ENCODE measurements at regions not wholly inside any gene's neighbourhood (a gene's known extent, or its start where the extent isn't known, plus 50 kb on each side); places are given as distances from the start of the nearest gene placed in this dataset.

DNA sequence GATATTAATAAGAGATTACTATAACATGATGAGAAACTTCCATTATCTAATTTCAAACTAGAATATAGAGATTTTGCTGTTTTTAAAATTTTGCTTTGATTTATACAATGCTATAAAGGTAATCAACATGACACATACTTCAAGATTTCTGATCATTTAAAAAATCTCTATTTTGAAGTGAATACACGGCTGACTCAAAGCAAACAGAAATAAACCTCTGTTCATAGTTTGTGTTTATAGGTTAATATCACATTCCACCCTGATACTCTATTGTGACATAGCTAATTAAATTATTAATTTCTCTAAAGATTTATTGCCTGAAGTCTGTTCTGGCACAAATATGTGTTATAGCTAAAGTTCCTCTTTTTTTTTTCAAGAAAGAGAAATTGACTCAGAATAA lies 349.2 kb downstream of the TLL1 start:
- no peak overlapping the region for H3K27ac ChIP-seq (ENCODE audit: low read depth, low read length)
- H3K4me2 ChIP-seq (ENCODE audit: low read depth, low read length, poor library complexity, severe bottlenecking): no peak overlapping the region
- H3K36me3 ChIP-seq (ENCODE audit: low read length): no peaks in the 10 kb centered on the region
- H3K79me2 ChIP-seq (ENCODE audit: insufficient read depth, low read length): no peaks in the 10 kb centered on the region
- H3K9me2 ChIP-seq (replicated peaks; ENCODE audit: insufficient read depth, low read length): no peaks in the 10 kb centered on the region
- H3K9ac ChIP-seq (ENCODE audit: low read length): no peak overlapping the region
- H3K4me3 ChIP-seq (ENCODE audit: insufficient read depth, low read length, poor library complexity, severe bottlenecking): no peak overlapping the region
- H3K27me3 ChIP-seq (ENCODE audit: low read length): no peaks in the 10 kb centered on the region
- no peaks in the 10 kb centered on the region for H3K9me3 ChIP-seq (ENCODE audit: insufficient read depth, low read length)
- no peaks in the 10 kb centered on the region for H3F3A ChIP-seq (ENCODE audit: insufficient read depth)
- no peak for TF ChIP-seq EZH2phosphoT487 (conservative IDR thresholded peaks at IDR 0.05; ENCODE audit: low read length)
- TF ChIP-seq, protein P1, sequence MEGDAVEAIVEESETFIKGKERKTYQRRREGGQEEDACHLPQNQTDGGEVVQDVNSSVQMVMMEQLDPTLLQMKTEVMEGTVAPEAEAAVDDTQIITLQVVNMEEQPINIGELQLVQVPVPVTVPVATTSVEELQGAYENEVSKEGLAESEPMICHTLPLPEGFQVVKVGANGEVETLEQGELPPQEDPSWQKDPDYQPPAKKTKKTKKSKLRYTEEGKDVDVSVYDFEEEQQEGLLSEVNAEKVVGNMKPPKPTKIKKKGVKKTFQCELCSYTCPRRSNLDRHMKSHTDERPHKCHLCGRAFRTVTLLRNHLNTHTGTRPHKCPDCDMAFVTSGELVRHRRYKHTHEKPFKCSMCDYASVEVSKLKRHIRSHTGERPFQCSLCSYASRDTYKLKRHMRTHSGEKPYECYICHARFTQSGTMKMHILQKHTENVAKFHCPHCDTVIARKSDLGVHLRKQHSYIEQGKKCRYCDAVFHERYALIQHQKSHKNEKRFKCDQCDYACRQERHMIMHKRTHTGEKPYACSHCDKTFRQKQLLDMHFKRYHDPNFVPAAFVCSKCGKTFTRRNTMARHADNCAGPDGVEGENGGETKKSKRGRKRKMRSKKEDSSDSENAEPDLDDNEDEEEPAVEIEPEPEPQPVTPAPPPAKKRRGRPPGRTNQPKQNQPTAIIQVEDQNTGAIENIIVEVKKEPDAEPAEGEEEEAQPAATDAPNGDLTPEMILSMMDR (IDR thresholded peaks at IDR 0.05; ENCODE audit: insufficient read depth, low read length, poor library complexity, severe bottlenecking): no peak
- no peak overlapping the region for H2AFZ ChIP-seq (ENCODE audit: low read depth, low read length, severe bottlenecking)
- no peaks in the 10 kb centered on the region for H4K20me1 ChIP-seq (ENCODE audit: low read depth, low read length)

DNA sequence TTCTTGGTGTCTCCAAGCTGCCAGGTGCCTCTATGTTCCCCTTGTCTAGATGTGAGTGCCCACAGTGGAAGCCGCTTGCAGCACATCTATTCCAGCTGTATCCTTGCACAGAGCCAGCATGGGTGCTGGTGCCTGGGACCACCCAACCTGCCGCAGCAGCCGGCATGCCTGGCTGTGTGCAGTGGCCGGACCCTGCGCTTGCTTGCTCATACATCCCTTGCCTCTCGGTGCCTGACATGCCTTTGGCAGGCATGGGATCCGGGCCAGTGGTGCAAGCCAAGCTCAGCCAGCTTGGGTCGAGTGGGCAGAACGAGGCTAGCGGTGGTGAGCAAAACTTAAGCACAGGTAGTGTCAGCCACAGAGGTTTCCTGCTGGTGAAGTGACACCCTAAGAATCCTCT lies 355.1 kb downstream of the TLL1 start:
- Histone ChIP-seq H3K27ac (ENCODE audit: low read depth, low read length) (no peak overlapping the region), H4K20me1 (ENCODE audit: low read depth, low read length) (no peaks in the 10 kb centered on the region), H3K4me3 (ENCODE audit: insufficient read depth, low read length, poor library complexity, severe bottlenecking) (no peak overlapping the region), H3F3A (ENCODE audit: insufficient read depth) (no peaks in the 10 kb centered on the region), H3K27me3 (ENCODE audit: low read length) (no peaks in the 10 kb centered on the region), H3K9me3 (ENCODE audit: insufficient read depth, low read length) (no peaks in the 10 kb centered on the region), H3K4me2 (ENCODE audit: low read depth, low read length, poor library complexity, severe bottlenecking) (no peak overlapping the region), H3K36me3 (ENCODE audit: low read length) (no peaks in the 10 kb centered on the region), H2AFZ (ENCODE audit: low read depth, low read length, severe bottlenecking) (no peak overlapping the region), H3K79me2 (ENCODE audit: insufficient read depth, low read length) (no peaks in the 10 kb centered on the region), H3K9ac (ENCODE audit: low read length) (no peak overlapping the region), H3K9me2 (replicated peaks; ENCODE audit: insufficient read depth, low read length) (no peaks in the 10 kb centered on the region)
- TF ChIP-seq, protein P1 (IDR thresholded peaks at IDR 0.05; ENCODE audit: insufficient read depth, low read length, poor library complexity, severe bottlenecking): no peak
- TF ChIP-seq EZH2phosphoT487 (conservative IDR thresholded peaks at IDR 0.05; ENCODE audit: low read length): no peak

- no peak overlapping the region for H2AFZ ChIP-seq (ENCODE audit: low read depth, low read length, severe bottlenecking)
- H3K27ac ChIP-seq (ENCODE audit: low read depth, low read length): no peak overlapping the region
- H3K36me3 ChIP-seq (ENCODE audit: low read length): no peaks in the 10 kb centered on the region
- no peaks in the 10 kb centered on the region for H4K20me1 ChIP-seq (ENCODE audit: low read depth, low read length)
- no peaks in the 10 kb centered on the region for H3F3A ChIP-seq (ENCODE audit: insufficient read depth)
- no peak overlapping the region for H3K4me3 ChIP-seq (ENCODE audit: insufficient read depth, low read length, poor library complexity, severe bottlenecking)
- H3K9ac ChIP-seq (ENCODE audit: low read length): no peak overlapping the region
- no peaks in the 10 kb centered on the region for H3K79me2 ChIP-seq (ENCODE audit: insufficient read depth, low read length)
- H3K4me2 ChIP-seq (ENCODE audit: low read depth, low read length, poor library complexity, severe bottlenecking): no peak overlapping the region
- no peaks in the 10 kb centered on the region for H3K27me3 ChIP-seq (ENCODE audit: low read length)
- TF ChIP-seq EZH2phosphoT487 (conservative IDR thresholded peaks at IDR 0.05; ENCODE audit: low read length): no peak
- TF ChIP-seq, protein P1 (IDR thresholded peaks at IDR 0.05; ENCODE audit: insufficient read depth, low read length, poor library complexity, severe bottlenecking): no peak
- no peaks in the 10 kb centered on the region for H3K9me2 ChIP-seq (replicated peaks; ENCODE audit: insufficient read depth, low read length)
- no peaks in the 10 kb centered on the region for H3K9me3 ChIP-seq (ENCODE audit: insufficient read depth, low read length)
Measured at GRCh38 chr4:166229799-166230198, 356.8 kb downstream of the TLL1 start.

Data from SU-DHL-6 (cell line).